Right renal cortex interstitium (tissue), 3 donors: ENCODE measurements at regions not wholly inside any gene's neighbourhood (a gene's known extent, or its start where the extent isn't known, plus 50 kb on each side); places are given as distances from the start of the nearest gene placed in this dataset.

Experiments used
- DNase-seq, 3 donors: peaks; one replicate each; pipeline ENCODE4 v3.0.0-alpha.2; 2013; ENCODE audit warnings: low read depth in 3 of 3, low spot score in 2 of 3

DNA sequence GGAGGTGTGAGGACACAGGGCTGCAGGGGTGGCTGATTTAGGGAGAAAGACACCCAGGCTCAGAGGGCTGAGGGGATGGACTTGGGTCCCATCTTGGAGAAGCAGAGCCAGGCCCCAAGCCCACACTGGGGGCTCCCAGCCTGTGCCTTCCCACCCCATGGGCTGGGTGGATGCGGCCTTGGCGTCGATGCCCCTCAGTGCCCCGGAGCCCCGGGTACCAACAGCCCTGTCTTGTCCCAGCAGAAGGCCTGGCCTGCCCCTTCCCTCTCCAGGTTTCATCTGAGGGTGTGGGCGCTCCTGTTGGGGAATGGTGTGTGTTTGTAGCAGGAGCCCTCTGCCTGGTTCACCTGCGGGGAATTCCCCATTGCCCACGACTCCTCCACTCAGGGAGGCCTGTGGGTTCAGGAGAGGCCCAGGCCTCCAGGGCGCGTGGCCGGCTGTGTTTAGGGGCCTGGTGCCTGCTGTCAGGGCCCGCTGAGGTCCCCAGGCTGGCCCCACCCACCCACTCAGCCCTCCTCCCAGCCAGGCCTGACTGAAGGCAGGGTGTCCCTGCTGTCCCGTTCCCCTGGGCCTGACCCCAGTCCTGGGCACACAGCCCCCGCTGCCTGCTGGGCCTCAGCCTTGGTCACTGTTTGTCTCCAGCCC, 51.1 kb upstream of the BEGAIN start:
- DNase-seq = no peak

DNA sequence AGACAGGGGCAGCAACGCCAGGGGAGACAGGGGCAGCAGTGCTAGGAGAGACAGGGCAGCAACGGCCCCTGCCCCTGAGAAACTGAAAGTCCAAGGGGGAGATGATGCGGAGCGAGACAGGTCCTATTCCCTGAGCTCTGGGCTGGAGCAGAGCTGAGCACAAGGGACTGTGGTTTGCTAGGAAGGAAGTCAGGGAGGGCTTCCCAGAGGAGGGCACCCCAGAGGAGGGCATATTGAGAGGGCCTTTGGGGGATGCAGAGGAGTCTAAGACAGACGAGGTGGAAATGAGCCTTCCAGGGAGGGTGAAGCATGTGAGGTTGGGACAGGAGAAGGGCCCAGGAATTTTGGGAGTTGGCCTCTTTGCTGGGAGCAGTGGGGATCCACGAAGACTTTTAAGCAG, 52.1 kb upstream of the BEGAIN start:
- no peak for DNase-seq

DNA sequence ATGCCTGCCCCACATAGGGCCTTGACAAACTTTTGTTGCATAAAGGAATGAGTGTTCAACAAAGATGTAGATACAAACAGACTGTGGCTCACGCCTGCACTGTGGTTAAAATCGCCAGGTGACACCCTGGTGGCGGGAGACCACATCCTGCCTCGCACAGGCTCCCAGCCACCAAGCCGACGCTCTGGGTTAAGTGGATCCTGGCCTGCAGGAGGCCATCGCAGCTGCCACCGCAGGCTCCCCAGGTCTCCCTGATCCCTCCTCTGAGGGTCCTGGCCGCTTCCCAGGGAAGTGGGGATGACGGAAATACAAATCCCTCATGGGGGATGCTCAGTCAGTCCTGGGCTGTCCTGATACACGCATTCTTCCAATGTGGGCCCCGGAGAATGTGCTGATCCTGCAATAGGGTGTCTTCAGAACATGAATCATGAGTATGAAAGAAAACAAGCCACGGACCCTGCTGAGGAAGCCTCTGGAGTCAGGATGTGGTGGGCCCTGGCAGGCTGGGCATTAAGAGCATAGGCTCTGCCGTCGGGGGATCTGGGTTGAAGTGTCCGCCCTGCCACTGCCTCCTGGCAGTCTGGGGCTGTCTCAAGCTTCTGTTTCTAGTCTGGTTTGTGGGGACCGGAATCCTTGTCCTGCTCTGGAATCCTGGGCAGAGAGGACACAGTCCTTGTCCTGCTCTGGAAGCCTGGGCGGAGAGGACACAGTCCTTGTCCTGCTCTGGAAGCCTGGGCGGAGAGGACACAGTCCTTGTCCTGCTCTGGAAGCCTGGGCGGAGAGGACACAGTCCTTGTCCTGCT, 53.5 kb upstream of the BEGAIN start:
- DNase-seq = no peak

DNA sequence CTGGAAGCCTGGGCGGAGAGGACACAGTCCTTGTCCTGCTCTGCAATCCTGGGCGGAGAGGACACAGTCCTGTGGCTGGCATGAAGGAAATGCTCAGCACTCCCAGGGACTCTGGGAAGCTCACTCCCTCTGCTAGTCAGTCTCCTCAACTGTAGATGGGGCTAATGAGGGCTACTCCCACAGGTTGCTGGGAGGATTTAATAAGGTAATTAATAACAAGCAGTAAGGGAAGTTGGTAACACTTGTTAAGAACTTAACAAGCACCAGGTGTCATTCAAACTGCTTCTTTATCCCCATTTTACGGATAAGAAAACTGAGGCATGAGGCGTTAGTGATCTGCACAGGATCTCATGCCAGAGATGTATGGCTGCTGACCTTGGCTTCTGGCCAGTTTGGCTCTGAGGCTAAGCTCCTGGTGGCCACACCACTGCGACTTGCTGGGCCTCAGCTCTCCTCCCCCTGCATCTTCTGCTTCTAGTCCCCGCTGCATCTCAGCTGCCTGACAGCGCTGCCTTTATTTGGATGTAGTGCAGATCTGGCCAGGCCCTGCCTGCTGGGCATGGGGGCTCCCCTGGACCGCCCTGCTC, 54.1 kb upstream of the BEGAIN start:
- DNase-seq = no peak

DNA sequence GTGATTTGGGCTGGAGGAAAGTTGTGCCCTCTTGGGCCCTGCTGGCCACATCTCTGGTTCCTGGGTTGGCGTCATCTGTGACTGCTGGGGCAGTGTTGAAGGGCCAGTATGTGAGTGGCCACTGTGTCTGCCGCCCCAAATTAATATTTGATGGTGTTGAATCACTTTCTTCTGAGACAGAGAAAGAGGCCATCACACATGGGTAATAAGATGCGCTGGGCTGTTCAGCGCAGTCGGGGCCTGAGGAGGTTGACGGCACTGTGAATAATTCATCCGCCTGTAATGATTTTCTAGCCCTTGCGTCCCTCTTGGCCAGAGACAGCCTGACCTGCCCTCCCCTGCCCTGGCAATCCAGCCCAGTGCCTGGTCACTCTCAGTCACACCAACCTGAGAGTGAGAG, 56.2 kb upstream of the BEGAIN start:
- DNase-seq = no peak

DNA sequence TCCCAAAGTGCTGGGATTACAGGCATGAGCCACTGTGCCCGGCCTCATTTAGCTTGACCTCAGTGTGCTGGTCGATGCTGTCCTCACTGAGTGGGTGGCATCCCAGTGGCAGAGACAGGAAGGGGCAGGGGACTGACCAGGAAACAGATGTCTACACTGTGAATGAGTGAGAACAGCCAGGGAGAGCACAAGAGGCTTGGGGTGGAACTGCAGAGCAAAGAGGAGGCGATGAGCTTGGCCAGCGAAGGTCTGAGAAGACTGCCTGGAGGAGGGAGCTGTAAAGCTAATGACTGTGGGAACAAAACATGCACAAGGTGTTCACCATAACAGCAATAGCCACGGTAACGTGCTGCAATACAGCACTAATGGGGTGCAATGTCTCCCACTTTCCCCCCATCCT, 57.2 kb upstream of the BEGAIN start:
- no peak for DNase-seq

DNA sequence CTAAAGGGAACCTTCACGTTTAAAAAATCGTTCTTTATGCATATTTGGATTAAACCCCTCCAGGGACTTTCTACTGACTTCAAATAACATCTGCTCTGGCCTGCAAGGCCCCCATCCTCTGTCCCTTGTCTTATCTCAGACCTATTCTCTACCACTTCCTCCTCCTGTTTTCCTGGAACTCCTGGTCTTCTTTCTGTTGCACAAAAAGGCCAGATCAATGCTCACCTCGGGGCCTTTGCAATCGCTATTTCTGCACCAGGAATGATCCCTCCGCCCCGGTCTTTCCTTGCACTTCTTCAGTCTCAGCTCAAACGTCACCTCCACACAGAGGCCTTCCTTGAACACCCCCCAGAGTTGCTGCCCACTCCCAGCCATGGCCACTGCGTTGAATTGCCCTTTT, 57.6 kb upstream of the BEGAIN start:
- DNase-seq = no peak

DNA sequence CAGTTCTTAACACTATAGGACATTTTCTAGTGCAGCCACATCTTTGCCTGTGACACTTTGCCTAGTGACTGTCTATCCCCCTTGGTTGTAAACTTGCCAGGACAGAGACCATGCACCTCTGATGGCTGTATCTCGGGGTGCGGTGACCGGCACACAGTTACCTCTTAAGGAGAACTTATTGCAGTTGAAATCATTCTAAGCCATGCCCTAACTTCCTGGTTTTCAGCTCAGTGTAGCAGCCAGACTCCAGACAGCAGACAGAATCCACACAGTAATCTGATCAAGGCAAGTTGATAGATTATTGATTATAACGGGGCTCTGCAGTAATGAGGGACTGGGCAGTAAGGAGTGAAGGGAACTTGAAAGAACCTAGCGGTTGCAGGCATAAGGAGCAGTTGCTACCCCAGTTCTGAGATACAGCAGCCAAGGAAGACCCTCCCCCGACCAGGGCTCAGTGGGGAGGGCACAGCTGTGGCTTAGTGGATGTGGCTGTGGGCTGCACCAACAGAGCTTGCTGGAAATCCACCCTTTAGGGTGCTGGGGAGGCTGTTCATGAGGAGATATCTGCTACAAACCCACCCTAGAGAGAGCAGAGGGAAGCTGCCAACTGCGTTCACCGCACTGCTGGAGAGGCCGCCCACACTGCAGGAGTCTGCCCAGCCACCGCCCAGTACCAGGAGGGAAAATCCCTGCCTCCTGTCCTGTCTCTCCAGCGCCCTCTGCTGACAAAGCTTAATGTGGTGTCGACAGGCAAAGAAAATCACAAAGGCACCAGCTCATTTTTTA, 58.2 kb upstream of the BEGAIN start:
- DNase-seq = no peak

DNA sequence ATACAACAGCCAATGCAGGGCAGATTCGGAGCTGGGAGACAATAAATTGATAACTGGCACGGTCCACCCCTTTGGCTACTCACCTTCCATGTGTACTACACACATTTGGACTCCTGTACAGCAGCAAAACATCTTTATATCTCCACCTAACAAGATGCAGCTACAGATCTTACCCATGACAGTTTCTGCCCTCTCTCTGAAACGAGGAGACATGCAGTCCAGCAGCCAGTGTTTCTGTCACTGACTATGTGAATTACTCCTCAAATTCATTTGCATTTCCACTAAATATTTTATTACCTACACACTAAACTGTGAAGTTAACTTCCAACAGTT, 58.7 kb upstream of the BEGAIN start:
- DNase-seq = no peak

DNA sequence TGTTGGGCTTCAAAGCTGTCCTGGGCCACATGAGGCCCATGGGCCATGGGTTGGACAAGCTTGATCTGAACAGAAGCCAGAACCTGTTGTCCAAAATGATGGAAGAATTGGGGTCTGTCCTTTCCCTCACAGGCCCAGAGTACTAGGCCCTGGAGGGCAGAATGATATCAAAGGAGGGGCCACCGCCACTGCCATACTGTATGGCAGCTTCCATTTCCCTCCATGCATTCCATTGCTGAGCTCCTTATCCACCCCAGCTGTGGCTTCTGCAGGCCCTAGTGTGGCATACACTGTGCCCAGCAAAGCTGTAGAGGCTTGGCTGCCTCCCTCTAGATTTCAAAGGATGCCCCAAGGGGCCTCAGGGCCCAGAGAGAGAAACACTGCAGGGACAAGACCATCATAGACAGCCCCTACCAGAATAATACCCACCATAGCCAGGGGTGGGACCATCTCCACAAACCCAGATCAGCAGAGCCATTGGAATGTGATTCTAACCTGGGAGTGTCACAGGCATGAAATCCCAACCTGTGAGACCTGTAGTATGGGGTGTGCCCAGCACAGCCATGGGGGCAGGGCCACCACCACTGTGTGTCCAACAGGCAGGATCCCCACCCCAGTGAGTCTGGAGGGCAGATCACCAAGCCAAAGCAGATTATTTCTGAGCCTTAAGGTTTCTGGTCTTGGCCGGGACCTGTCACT, 61.4 kb upstream of the BEGAIN start:
- no peak for DNase-seq

DNA sequence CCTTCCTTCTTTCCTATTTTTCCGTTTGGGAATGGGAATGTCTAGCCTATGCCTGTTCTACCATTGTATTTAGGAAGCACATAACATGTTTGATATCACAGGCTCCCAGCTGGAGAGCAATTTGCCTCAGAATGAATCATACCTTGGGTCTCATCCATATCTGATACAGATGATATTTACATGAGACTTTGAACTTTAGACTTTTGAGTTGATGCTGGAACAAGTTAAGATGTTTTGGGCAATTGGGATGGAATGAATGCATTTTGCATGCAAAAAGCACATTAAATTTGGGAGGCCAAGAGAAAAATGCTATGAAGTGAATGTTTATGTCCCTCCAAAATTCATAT, 61.9 kb upstream of the BEGAIN start:
- no peak for DNase-seq

DNA sequence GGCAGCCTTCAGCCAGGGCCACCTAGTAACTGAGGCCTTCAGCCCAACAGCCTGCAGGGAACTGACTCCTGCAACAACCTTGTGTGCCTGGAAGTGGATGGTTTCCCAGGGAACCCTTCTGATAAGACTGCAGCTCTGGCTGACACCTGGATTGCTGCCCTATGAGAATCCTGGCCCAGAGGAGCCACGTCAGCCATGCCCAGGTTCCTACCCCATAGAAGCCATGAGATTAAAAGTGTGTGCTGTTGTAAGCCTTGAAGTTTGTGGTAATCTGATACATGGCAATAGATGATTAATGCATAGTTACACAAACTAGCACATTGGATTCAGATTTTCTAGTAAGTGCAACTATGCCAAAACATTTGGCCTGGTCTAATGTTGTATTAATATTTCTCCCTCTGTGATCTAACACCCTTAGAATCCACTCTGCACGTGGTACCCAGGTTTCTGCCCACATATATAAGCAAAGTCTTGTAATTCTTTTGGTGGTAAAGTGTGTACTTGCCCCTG, 64.8 kb upstream of the BEGAIN start:
- DNase-seq = no peak

DNA sequence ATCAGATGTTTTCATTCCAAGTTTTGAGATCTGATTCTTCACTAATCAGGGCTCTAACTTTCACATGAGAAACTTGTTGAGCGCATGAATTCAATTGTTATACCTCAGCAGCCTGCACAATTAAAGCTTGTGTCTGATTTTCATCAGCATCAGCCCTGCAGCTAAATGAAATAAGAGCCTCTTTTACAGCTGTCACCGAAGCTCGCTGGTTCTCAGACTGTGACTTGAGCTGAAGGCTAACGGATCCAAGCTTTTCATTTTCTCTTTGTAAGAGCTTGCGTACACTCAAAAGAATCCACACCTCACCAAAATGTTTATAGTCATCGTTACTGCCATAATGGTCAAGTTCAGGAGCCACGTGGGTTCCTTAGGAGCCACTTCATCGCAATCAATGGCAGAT, 65.5 kb upstream of the BEGAIN start:
- no peak for DNase-seq

DNA sequence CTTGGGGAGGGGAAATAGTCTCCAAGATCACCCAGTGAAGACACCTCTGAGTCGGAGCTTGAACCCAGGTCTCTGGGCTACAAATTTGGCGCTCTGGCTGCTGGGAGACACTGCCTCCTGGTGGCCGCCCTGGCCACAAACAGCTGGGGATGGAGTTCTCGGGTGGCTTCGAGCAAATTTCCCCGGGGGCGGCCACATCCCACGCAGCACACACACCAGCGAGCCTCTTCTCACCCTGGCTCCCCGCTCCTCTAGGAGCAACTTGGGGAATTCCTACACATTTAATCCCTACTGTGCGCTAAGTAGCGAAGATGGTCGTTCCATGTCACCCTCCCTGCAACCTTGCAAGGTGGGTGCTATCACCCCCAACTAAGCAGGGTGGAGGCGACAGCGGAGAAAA, 66.2 kb upstream of the BEGAIN start:
- DNase-seq = no peak

DNA sequence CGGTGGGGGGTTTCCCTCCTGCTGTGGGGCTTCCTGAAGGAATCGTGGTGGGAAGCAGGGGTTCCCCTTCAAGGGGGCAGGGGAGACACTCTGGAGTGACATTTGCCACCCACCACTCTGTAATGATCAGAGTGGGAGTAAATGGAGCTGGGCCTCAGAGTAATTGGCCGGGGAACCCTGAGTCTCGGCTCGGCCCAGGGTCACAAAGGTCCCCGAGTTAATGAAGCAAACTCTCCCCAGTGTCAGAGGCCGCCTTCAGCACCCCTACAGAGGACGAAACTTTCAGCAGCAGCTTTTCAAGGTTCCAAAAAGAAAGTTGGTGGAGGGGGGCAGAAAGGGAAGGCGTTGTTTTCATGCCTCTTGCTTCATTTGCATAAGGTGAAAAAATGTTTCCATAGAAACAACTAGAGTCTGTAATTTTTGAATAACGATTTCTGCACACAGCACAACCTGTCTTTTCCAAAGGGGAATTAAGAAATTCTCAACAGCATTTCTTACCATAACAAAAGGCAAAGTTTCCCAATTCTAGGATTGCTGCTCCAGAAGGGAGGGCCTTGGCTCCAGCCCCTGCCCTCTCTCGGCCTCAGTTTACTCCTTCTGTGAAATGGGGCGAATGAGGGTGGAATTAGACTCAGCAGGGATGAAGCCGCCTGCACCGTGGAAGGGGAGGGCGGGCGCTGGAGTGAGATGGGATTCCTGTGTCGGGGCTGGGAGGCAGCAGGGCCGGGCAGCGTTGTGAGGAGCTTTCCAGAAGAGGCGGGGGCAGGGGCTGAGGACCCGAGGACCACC, 67.0 kb upstream of the BEGAIN start:
- DNase-seq = no peak

DNA sequence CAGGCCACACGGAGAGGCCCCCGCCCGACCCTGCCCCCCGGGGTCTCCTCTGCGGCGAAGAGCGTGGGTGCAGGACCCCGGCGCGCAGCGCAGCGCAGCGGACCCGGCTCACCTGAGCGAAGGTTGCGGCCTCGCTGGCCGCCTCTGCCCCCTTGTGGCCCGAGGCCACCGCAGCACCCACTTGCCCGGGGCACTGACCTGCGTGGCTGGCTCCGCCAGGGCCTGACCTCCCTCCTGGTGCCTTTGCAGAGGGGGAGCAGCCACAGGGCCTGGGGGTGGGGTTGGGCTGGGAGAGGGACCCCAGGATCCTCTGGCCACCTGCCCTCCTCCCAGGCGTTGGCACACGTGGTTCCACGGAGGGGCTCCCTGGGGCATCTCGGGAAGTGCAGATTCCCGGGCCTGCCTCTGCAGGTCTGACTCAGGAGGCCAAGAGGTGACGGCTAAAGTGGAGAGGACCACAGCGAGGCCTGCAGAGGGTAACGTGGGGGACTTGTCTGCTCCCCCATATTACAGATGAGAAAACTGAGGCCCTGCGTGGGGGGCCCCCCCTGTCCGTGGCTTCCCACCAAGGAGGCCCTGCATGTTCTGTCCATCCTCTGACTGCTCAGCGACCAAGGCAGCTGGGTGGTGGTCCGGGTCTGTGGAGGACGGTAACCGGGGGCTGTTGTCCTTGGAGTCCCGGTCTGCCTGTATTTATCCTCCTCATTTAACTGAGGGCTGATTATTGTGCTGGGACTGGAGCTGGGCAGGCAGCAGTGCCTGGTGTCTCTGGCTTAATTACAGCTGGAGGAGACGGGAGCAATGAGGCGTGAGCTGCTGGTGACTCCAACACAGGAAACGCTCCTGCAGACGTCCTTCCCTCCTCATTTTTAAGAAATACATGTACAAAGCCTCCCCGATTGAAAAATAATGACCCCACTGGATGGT, 67.9 kb upstream of the BEGAIN start:
- DNase-seq = no peak

DNA sequence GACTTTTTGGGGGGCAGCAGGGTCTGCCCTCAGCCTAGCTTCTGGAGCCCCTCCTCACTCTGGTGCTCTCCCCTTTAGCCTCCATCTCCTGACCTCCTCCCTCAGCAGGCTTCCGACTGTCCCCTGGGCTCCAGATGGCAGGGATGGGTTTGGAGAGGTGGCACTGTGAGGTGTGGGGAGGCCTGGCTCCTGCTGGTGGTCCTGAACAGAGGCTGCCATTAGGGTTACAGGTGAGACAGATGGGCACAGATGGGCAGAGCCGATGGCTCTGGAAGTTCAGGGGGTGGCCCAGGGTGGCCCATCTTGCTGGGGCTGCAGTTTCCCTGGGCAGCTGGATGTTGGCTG, 68.5 kb upstream of the BEGAIN start:
- DNase-seq = no peak

DNA sequence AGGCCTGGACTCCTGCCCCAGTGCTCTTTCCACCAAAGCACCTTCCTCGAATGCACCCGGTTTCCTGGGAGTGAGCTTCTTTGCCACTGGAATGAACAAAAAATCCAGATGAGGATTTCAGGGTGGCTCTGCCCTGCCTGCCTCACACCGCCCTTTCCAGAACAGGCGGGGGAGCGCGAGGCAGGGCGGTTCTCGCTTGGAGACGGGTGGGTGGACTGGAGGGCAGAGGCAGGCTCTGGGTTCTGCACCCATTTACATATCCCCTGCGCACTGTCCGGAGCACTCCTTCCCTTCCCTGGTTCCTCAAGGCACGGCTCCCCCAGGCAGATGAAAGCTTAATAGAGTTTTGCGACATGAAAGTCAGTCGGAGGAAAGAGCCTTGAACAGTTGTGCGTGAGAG, 69.7 kb upstream of the DLK1 start:
- DNase-seq = no peak

DNA sequence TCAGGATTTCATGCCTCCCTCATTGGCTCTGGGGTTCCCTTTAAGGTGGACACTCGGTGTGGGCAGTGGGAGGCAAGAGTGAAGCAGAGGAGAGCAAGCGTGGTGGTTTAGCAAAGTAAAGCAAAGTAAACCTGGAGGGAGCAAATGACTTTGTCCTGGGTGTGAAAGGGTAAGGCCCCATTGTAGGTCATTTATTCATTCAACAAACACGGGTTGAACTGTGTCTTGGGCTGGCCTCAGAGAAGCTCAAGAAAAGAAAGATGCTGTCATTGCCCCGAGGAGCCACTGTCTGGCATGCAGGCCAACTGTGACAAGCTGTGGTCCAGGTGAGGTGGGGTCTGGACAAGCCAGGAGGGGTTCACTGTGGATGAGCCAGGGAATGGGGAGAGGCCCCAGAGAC, 68.9 kb upstream of the DLK1 start:
- no peak for DNase-seq
